ENCODE measurements at regions not wholly inside any gene's neighbourhood (a gene's known extent, or its start where the extent isn't known, plus 50 kb on each side); places are given as distances from the start of the nearest gene placed in this dataset.
"Not testable (repeated sequence)": the region's sequence is repeated elsewhere in the genome, so short reads cannot be mapped to it uniquely, and the experiment has no call there.

- Histone ChIP-seq H2AFZ (ENCODE audit: low read length) (no peak overlapping the region), H3K36me3 (replicated peaks in 1 of 2; ENCODE audit: control insufficient read depth in 1 of 2, insufficient read depth in 2 of 2, low read length in 2 of 2) (no peaks in the 10 kb centered on the region), H3K79me2 (ENCODE audit: insufficient read depth, low read length) (no peaks in the 10 kb centered on the region), H3K27ac (ENCODE audit: extremely low read length, insufficient read depth, low read length) (no peak overlapping the region), H3K27me3 (ENCODE audit: control insufficient read depth in 1 of 2, insufficient read depth in 2 of 2, low read length in 2 of 2) (no peaks in the 10 kb centered on the region), H3K9me3 (ENCODE audit: low read length) (peaks cover 65% of the 10 kb centered on the region), H3K4me3 (replicated peaks in 1 of 3; ENCODE audit: insufficient read depth in 1 of 3, low read depth in 2 of 3, low read length in 3 of 3) (no peak overlapping the region), H3K4me1 (ENCODE audit: insufficient read depth, low read length) (no peaks in the 10 kb centered on the region), H3K9ac (ENCODE audit: insufficient read depth, low read depth, low read length) (no peak overlapping the region), H3K4me2 (ENCODE audit: low read depth, low read length) (no peak overlapping the region), H4K20me1 (ENCODE audit: insufficient read depth, low read length) (no peaks in the 10 kb centered on the region)
- TF ChIP-seq ZNF576 (CRISPR knock-in tag; IDR thresholded peaks at IDR 0.05) (no peak), HCFC1 (IDR thresholded peaks at IDR 0.05; ENCODE audit: low read depth, low read length) (no peak), ZNF44 (CRISPR knock-in tag; IDR thresholded peaks at IDR 0.05) (no peak), ZBTB42 (CRISPR knock-in tag; IDR thresholded peaks at IDR 0.05) (no peak)
- POLR2A ChIA-PET: no interaction called here
- ATAC-seq (no peak), FAIRE-seq (no peak), DNase-seq (ENCODE audit: low spot score) (no peak)
- CTCF ChIA-PET (ENCODE audit: low intra/inter-chr PET ratio, low total read pairs): no interaction called here
- in situ Hi-C loops (cut with HindIII; ENCODE audit: extremely low pct_ligation_motif_present, low pct_unique_long_range_greater_than_20kb): no loop called here
- intact Hi-C loops (cut with micrococcal nuclease; ENCODE audit: unreplicated experiment): no loop called here
- BruUV-seq (replicated peaks): no TSS peak
- WGBS (ENCODE audit: low lambda C conversion rate): 6% methylated on average over 1 of the region's 1 CpG
Measured at GRCh38 chr5:17976404-17976803, 342.1 kb downstream of the TAF11L14 start.

- Histone ChIP-seq H2AFZ (ENCODE audit: low read length) (no peak overlapping the region), H3K9ac (ENCODE audit: insufficient read depth, low read depth, low read length) (no peak overlapping the region), H3K36me3 (replicated peaks in 1 of 2; ENCODE audit: control insufficient read depth in 1 of 2, insufficient read depth in 2 of 2, low read length in 2 of 2) (no peaks in the 10 kb centered on the region), H3K27ac (ENCODE audit: extremely low read length, insufficient read depth, low read length) (no peak overlapping the region), H3K9me3 (ENCODE audit: low read length) (peaks cover 70% of the 10 kb centered on the region), H3K4me3 (replicated peaks in 1 of 3; ENCODE audit: insufficient read depth in 1 of 3, low read depth in 2 of 3, low read length in 3 of 3) (no peak overlapping the region), H3K4me1 (ENCODE audit: insufficient read depth, low read length) (no peaks in the 10 kb centered on the region), H3K79me2 (ENCODE audit: insufficient read depth, low read length) (no peaks in the 10 kb centered on the region), H4K20me1 (ENCODE audit: insufficient read depth, low read length) (no peaks in the 10 kb centered on the region), H3K4me2 (ENCODE audit: low read depth, low read length) (no peak overlapping the region), H3K27me3 (ENCODE audit: control insufficient read depth in 1 of 2, insufficient read depth in 2 of 2, low read length in 2 of 2) (no peaks in the 10 kb centered on the region)
- intact Hi-C loops (cut with micrococcal nuclease; ENCODE audit: unreplicated experiment): no loop called here
- in situ Hi-C loops (cut with HindIII; ENCODE audit: extremely low pct_ligation_motif_present, low pct_unique_long_range_greater_than_20kb): no loop called here
- POLR2A ChIA-PET: no interaction called here
- TF ChIP-seq MAFK (conservative IDR thresholded peaks at IDR 0.05 in 1 of 2, IDR thresholded peaks at IDR 0.05 in 1 of 2; ENCODE audit: low read length in 2 of 2) (peak; percentile 24 to 51; a peak in 2 of 4 replicates), MAFF (IDR thresholded peaks at IDR 0.05; ENCODE audit: low read depth, low read length) (peak; percentile 34; the same call in 1 of the 2 replicates), CBX1 (IDR thresholded peaks at IDR 0.05; ENCODE audit: low read depth) (no peak)
- no peak for ATAC-seq
- no peak for DNase-seq (ENCODE audit: low spot score)
- FAIRE-seq: no peak
- BruUV-seq (replicated peaks): no TSS peak
- CTCF ChIA-PET (ENCODE audit: low intra/inter-chr PET ratio, low total read pairs): no interaction called here
- 62% methylated on average over 2 of the region's 2 CpGs for WGBS (ENCODE audit: low lambda C conversion rate)
Measured at GRCh38 chr5:17978954-17979353, 344.7 kb downstream of the TAF11L14 start.

GRCh38 chr5:17982626-17983025 lies 348.4 kb downstream of the TAF11L14 start:
- H3K79me2 ChIP-seq (ENCODE audit: insufficient read depth, low read length); ATAC-seq; BruUV-seq (replicated peaks); intact Hi-C loops (cut with micrococcal nuclease; ENCODE audit: unreplicated experiment); H4K20me1 ChIP-seq (ENCODE audit: insufficient read depth, low read length); in situ Hi-C loops (cut with HindIII; ENCODE audit: extremely low pct_ligation_motif_present, low pct_unique_long_range_greater_than_20kb); FAIRE-seq; H3K4me1 ChIP-seq (ENCODE audit: insufficient read depth, low read length); H3K9ac ChIP-seq (ENCODE audit: insufficient read depth, low read depth, low read length); H3K36me3 ChIP-seq (replicated peaks in 1 of 2; ENCODE audit: control insufficient read depth in 1 of 2, insufficient read depth in 2 of 2, low read length in 2 of 2); DNase-seq (ENCODE audit: low spot score); H3K4me2 ChIP-seq (ENCODE audit: low read depth, low read length); H3K27me3 ChIP-seq (ENCODE audit: control insufficient read depth in 1 of 2, insufficient read depth in 2 of 2, low read length in 2 of 2); POLR2A ChIA-PET; H3K27ac ChIP-seq (ENCODE audit: extremely low read length, insufficient read depth, low read length); CTCF ChIA-PET (ENCODE audit: low intra/inter-chr PET ratio, low total read pairs); H3K4me3 ChIP-seq (replicated peaks in 1 of 3; ENCODE audit: insufficient read depth in 1 of 3, low read depth in 2 of 3, low read length in 3 of 3); H2AFZ ChIP-seq (ENCODE audit: low read length): not testable (repeated sequence)
- 32% methylated on average over 3 of the region's 3 CpGs for WGBS (ENCODE audit: low lambda C conversion rate)
- peaks cover 68% of the 10 kb centered on the region for H3K9me3 ChIP-seq (ENCODE audit: low read length)

All from HepG2 (cell line).